Activated CD8-positive, alpha-beta memory T cell treated with anti-CD3 and anti-CD28 coated beads for 24 hours (primary cell): ENCODE measurements at regions not wholly inside any gene's neighbourhood (a gene's known extent, or its start where the extent isn't known, plus 50 kb on each side); places are given as distances from the start of the nearest gene placed in this dataset.
"Not testable (repeated sequence)": the region's sequence is repeated elsewhere in the genome, so short reads cannot be mapped to it uniquely, and the experiment has no call there.

Experiments used
- DNase-seq: peaks from one replicate; pipeline ENCODE4 v3.0.0-alpha.2; 2020

GRCh38 chr1:101492144-101492543, 255.3 kb downstream of the S1PR1 start:
- not testable (repeated sequence) for DNase-seq

- DNase-seq = not testable (repeated sequence)
These were observed 257.1 kb downstream of the S1PR1 start for GRCh38 chr1:101493920-101494319.

GRCh38 chr1:101496109-101496508, 259.3 kb downstream of the S1PR1 start:
- no peak for DNase-seq

- no peak for DNase-seq
These were observed 261.2 kb downstream of the S1PR1 start for GRCh38 chr1:101497881-101498559.

- DNase-seq = not testable (repeated sequence)
These were observed 267.3 kb downstream of the S1PR1 start for GRCh38 chr1:101504106-101504505.

GRCh38 chr1:101505240-101505639, 268.4 kb downstream of the S1PR1 start:
- DNase-seq = not testable (repeated sequence)

- DNase-seq = no peak
These were observed 269.8 kb downstream of the S1PR1 start for GRCh38 chr1:101506541-101507164.

GRCh38 chr1:101507547-101507971, 270.7 kb downstream of the S1PR1 start:
- no peak for DNase-seq

- no peak for DNase-seq
These were observed 272.1 kb downstream of the S1PR1 start for GRCh38 chr1:101508913-101509312.

GRCh38 chr1:101509370-101509769, 272.6 kb downstream of the S1PR1 start:
- no peak for DNase-seq

- DNase-seq = no peak
These were observed 274.5 kb downstream of the S1PR1 start for GRCh38 chr1:101511202-101511891.

- no peak for DNase-seq
These were observed 283.5 kb downstream of the S1PR1 start for GRCh38 chr1:101520302-101520701.

GRCh38 chr1:101522486-101522885, 285.7 kb downstream of the S1PR1 start:
- no peak for DNase-seq

- no peak for DNase-seq
These were observed 290.0 kb downstream of the S1PR1 start for GRCh38 chr1:101526813-101527212.

GRCh38 chr1:101532377-101532776, 295.6 kb downstream of the S1PR1 start:
- DNase-seq = no peak

GRCh38 chr1:101540161-101540560, 303.3 kb downstream of the S1PR1 start:
- no peak for DNase-seq

GRCh38 chr1:101546885-101547284, 310.1 kb downstream of the S1PR1 start:
- DNase-seq = no peak

GRCh38 chr1:101547357-101547756, 310.5 kb downstream of the S1PR1 start:
- DNase-seq = no peak

- DNase-seq = no peak
These were observed 311.6 kb downstream of the S1PR1 start for GRCh38 chr1:101548376-101548775.

GRCh38 chr1:101550581-101550980, 313.8 kb downstream of the S1PR1 start:
- no peak for DNase-seq

GRCh38 chr1:101566883-101567538, 330.2 kb downstream of the S1PR1 start:
- no peak for DNase-seq

- peak; percentile 61 for DNase-seq
These were observed 330.9 kb downstream of the S1PR1 start for GRCh38 chr1:101567582-101568189.

- no peak for DNase-seq
These were observed 350.9 kb downstream of the S1PR1 start for GRCh38 chr1:101587741-101588140.
